Calu3 (cell line): ENCODE measurements at regions not wholly inside any gene's neighbourhood (a gene's known extent, or its start where the extent isn't known, plus 50 kb on each side); places are given as distances from the start of the nearest gene placed in this dataset.
"Not testable (repeated sequence)": the region's sequence is repeated elsewhere in the genome, so short reads cannot be mapped to it uniquely, and the experiment has no call there.

ENCODE experiments used
- BruUV-seq: library from RNA; stranded (reverse); fragments of 400-500 nt; replicated peaks from 2 replicates; lab custom pipeline; 2021; lab: Mats Ljungman, UMichigan
- CTCF ChIA-PET: fragments of 300-600 bp; sonication (Branson Sonifier 250); formaldehyde crosslinking; loops from one replicate; lab custom pipeline; 2022; ENCODE audit warnings: antibody characterized with exemption; lab: Charles Lee
- DNase-seq: peaks from one replicate; pipeline ENCODE4 v3.0.0; 2022
- H3K27ac Mint-ChIP-seq: one replicate; pipeline ENCODE4 v1.8.0; 2022; ENCODE audit warnings: mixed read lengths; ENCODE audit not compliant: unreplicated experiment
- H3K27me3 Mint-ChIP-seq: one replicate; pipeline ENCODE4 v1.8.0; 2022; ENCODE audit warnings: mixed read lengths; ENCODE audit not compliant: unreplicated experiment
- H3K36me3 Mint-ChIP-seq: one replicate; pipeline ENCODE4 v1.8.0; 2022; ENCODE audit warnings: mild to moderate bottlenecking, moderate library complexity, mixed read lengths; ENCODE audit not compliant: insufficient read depth, unreplicated experiment
- H3K4me1 Mint-ChIP-seq: one replicate; pipeline ENCODE4 v1.8.0; 2022; ENCODE audit warnings: mild to moderate bottlenecking, low read depth, mixed read lengths; ENCODE audit not compliant: unreplicated experiment
- H3K4me3 Mint-ChIP-seq: one replicate; pipeline ENCODE4 v1.8.0; 2022; ENCODE audit warnings: mild to moderate bottlenecking, low read depth, moderate library complexity, mixed read lengths; ENCODE audit not compliant: unreplicated experiment
- H3K9me3 Mint-ChIP-seq: one replicate; pipeline ENCODE4 v1.8.0; 2022; ENCODE audit warnings: low read depth, mixed read lengths; ENCODE audit not compliant: unreplicated experiment
- intact Hi-C: fragments of 100-400 bp; cut with micrococcal nuclease; formaldehyde crosslinking; loops from one replicate; pipeline ENCODE4 v1.10.0; 2022; ENCODE audit not compliant: unreplicated experiment
- TF ChIP-seq, protein P1 (sequence below): fragments of 200-600 bp; IDR thresholded peaks from one replicate; pipeline ENCODE4 v1.8.0; 2022; ENCODE audit warnings: antibody characterized with exemption; ENCODE audit not compliant: unreplicated experiment

DNA sequence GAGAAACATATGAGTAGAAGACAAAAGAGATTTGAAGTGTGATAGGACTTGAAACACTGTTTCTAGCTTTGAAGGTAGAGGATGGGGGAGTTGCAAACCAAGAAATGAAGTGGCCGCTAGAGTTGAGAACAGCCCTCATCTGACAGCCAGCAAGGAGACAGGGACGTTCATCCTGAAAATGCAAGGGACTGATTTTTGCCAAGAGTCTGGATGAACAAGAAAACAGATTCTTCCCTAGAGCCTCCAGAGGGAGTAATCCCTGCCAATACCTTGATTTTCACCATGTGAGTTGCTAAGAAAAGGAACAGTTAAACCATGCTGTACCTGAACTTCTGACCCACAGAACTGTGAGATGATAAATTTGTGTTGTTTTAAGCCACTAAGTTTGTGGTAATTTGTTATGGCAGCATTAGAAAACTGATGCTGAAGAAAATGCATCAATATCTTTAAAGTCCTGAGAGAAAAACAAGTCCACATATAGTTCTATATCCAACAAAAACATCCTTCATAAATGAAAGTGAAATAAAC lies 154.0 kb upstream of the ADAMTSL1 start:
- intact Hi-C loops, result no loop called here
- BruUV-seq, result no TSS peak
- Mint-ChIP-seq H3K36me3 (no peaks in the 10 kb centered on the region), H3K9me3 (peaks cover 4% of the 10 kb centered on the region), H3K27me3 (no peaks in the 10 kb centered on the region), H3K27ac (no peak overlapping the region), H3K4me1 (no peaks in the 10 kb centered on the region), H3K4me3 (no peak overlapping the region)
- CTCF ChIA-PET, result no interaction called here
- DNase-seq, result no peak
- TF ChIP-seq, protein P1, sequence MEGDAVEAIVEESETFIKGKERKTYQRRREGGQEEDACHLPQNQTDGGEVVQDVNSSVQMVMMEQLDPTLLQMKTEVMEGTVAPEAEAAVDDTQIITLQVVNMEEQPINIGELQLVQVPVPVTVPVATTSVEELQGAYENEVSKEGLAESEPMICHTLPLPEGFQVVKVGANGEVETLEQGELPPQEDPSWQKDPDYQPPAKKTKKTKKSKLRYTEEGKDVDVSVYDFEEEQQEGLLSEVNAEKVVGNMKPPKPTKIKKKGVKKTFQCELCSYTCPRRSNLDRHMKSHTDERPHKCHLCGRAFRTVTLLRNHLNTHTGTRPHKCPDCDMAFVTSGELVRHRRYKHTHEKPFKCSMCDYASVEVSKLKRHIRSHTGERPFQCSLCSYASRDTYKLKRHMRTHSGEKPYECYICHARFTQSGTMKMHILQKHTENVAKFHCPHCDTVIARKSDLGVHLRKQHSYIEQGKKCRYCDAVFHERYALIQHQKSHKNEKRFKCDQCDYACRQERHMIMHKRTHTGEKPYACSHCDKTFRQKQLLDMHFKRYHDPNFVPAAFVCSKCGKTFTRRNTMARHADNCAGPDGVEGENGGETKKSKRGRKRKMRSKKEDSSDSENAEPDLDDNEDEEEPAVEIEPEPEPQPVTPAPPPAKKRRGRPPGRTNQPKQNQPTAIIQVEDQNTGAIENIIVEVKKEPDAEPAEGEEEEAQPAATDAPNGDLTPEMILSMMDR, result no peak

DNA sequence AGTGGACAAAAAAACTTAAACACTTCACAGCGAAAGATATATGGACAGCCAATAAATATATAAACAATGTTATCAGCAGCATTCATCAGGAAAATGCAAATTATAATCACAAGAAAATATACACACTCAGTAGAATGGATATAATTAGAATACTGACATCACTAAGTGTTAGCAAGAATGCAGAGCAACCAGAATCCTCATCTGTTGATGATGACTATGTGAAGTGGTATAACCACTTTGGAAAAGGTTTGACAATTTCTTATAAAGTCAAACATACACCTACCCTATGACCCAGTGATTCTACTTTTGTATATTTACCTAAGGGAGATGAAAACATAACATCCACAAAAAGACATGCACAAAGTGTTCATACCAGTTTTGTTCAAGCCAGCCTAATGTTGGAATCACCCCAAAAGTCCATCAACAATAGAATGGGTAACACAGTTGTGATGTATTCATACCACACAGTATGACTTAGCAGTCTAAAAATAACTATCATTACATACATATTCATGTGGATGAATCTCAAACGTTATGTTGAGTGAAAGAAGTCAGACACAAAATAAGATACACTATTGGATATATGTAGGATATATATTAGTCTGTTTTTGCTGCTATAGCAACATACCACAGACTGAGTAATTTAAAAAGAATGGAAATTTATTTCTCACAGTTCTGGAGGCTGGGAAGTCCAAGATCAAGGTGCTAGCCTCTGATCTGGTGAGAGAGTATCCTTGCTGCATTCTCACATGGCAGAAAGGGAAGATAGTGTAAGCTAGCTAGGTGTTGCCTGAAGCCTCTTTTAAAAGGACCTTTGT lies 148.8 kb upstream of the ADAMTSL1 start:
- peaks cover 6% of the 10 kb centered on the region for H3K9me3 Mint-ChIP-seq

DNA sequence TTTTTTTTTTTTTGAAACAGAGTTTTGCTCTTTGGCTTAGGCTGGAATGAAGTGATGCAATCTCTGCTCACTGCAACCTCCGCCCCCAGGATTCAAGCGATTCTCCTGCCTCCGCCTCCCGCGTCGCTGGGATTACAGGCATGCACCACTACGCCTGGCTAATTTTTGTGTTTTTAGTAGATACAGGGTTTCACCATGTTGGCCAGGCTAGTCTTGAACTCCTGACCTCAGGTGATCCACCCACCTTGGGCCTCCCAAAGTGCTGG lies 148.3 kb upstream of the ADAMTSL1 start:
- H3K4me1 Mint-ChIP-seq, H3K4me3 Mint-ChIP-seq, BruUV-seq, DNase-seq, CTCF ChIA-PET, H3K27me3 Mint-ChIP-seq, H3K9me3 Mint-ChIP-seq, H3K36me3 Mint-ChIP-seq, intact Hi-C loops, H3K27ac Mint-ChIP-seq: not testable (repeated sequence)

More for the DNA sequence above, 148.8 kb upstream of the ADAMTSL1 start:
- no TSS peak for BruUV-seq
- CTCF ChIA-PET, result no interaction called here
- no peak overlapping the region for H3K4me3 Mint-ChIP-seq
- H3K27ac Mint-ChIP-seq, result no peak overlapping the region
- DNase-seq, result no peak
- H3K4me1 Mint-ChIP-seq, result peaks cover 2% of the 10 kb centered on the region
- no peaks in the 10 kb centered on the region for H3K27me3 Mint-ChIP-seq
- TF ChIP-seq, protein P1, result no peak
- no peaks in the 10 kb centered on the region for H3K36me3 Mint-ChIP-seq
- intact Hi-C loops, result no loop called here

DNA sequence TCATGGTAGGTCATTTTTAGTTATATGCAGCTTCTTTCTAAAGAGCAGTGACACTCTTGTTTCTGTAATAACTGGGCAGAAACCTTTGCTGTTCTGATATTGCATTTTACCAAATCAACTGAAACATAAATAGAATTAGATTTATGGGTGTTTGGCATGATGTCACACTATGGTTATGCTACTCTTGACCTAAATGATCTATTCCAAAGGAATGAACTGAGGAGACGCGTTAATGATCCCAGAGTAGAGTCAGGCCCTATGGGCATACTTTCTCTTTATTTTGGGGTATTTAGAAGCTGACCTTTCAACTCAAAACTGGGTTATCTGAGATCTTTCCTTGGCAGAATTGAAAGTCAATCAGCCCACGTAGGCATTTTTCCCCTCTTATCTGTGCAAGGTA lies 146.8 kb upstream of the ADAMTSL1 start:
- TF ChIP-seq, protein P1, result no peak
- Mint-ChIP-seq H3K4me3 (no peak overlapping the region), H3K27me3 (no peaks in the 10 kb centered on the region), H3K27ac (no peak overlapping the region), H3K9me3 (peaks cover 4% of the 10 kb centered on the region), H3K4me1 (peaks cover 14% of the 10 kb centered on the region), H3K36me3 (no peaks in the 10 kb centered on the region)
- DNase-seq, result no peak
- CTCF ChIA-PET, result no interaction called here
- intact Hi-C loops, result no loop called here
- no TSS peak for BruUV-seq
